Smooth muscle cell (in vitro differentiated cells): ENCODE measurements at regions not wholly inside any gene's neighbourhood (a gene's known extent, or its start where the extent isn't known, plus 50 kb on each side); places are given as distances from the start of the nearest gene placed in this dataset.

Experiments used
- DNase-seq: peaks from one replicate; lab custom pipeline; 2025; ENCODE audit not compliant: unreplicated experiment; lab: John Stamatoyannopoulos, UW
- H2AFZ ChIP-seq: fragments of 200-600 bp; sonication (generic); 2 replicates; pipeline ENCODE4 v1.6.0; 2016; ENCODE audit warnings: antibody characterized with exemption, low read depth, mild to moderate bottlenecking
- H3F3A ChIP-seq: fragments of 200-600 bp; sonication (generic); 2 replicates; pipeline ENCODE4 v1.6.0; 2017; ENCODE audit warnings: antibody characterized with exemption, low read depth
- H3K27ac ChIP-seq: fragments of 200-600 bp; sonication (generic); 2 replicates; pipeline ENCODE4 v1.5.1; 2016; ENCODE audit warnings: low read depth, mild to moderate bottlenecking
- H3K27me3 ChIP-seq: fragments of 200-600 bp; sonication (generic); 2 replicates; pipeline ENCODE4 v1.6.1; 2016; ENCODE audit warnings: low read depth, mild to moderate bottlenecking
- H3K36me3 ChIP-seq: fragments of 200-600 bp; sonication (generic); 2 replicates; pipeline ENCODE4 v1.5.1; 2016; ENCODE audit warnings: low read depth
- H3K4me1 ChIP-seq: fragments of 200-600 bp; sonication (generic); 2 replicates; pipeline ENCODE4 v1.5.1; 2016; ENCODE audit warnings: low read depth
- H3K4me2 ChIP-seq: fragments of 200-600 bp; sonication (generic); 2 replicates; pipeline ENCODE4 v1.6.0; 2016; ENCODE audit warnings: mild to moderate bottlenecking
- H3K4me3 ChIP-seq: fragments of 200-600 bp; sonication (generic); 2 replicates; pipeline ENCODE4 v1.5.1; 2016; ENCODE audit warnings: mild to moderate bottlenecking
- H3K79me2 ChIP-seq: fragments of 200-600 bp; sonication (generic); 2 replicates; pipeline ENCODE4 v1.6.0; 2016; ENCODE audit warnings: low read depth, mild to moderate bottlenecking
- H3K9ac ChIP-seq: fragments of 200-600 bp; sonication (generic); 2 replicates; pipeline ENCODE4 v1.6.0; 2016; ENCODE audit warnings: low read depth
- H3K9me3 ChIP-seq: fragments of 200-600 bp; sonication (generic); replicated peaks from 2 replicates; pipeline ENCODE4 v1.5.1; 2016; ENCODE audit warnings: low read depth
- H4K20me1 ChIP-seq: fragments of 200-600 bp; sonication (generic); 2 replicates; pipeline ENCODE4 v1.6.0; 2016; ENCODE audit warnings: low read depth
- CTCF ChIP-seq: fragments of 200-600 bp; sonication (generic); IDR thresholded peaks from 2 replicates; pipeline ENCODE4 v1.5.1; 2017; ENCODE audit warnings: borderline replicate concordance, mild to moderate bottlenecking, antibody characterized with exemption; ENCODE audit not compliant: insufficient read depth, poor library complexity, severe bottlenecking
- WGBS: methylation state at CpG from one replicate; pipeline ENCODE4 v1.1.7; 2016; ENCODE audit warnings: low lambda C conversion rate; 5-methylcytosine and 5-hydroxymethylcytosine counted together

GRCh38 chr3:159632128-159632527 is 356.5 kb upstream of the IL12A start:
- WGBS = 39% methylated on average over 7 of the region's 7 CpGs
- H3K4me2 ChIP-seq = no peak overlapping the region
- no peaks in the 10 kb centered on the region for H3K9me3 ChIP-seq
- H3F3A ChIP-seq = no peaks in the 10 kb centered on the region
- no peaks in the 10 kb centered on the region for H4K20me1 ChIP-seq
- peaks cover 12% of the 10 kb centered on the region for H3K4me1 ChIP-seq
- H3K4me3 ChIP-seq = no peak overlapping the region
- TF ChIP-seq CTCF = no peak
- no peaks in the 10 kb centered on the region for H3K36me3 ChIP-seq
- no peak overlapping the region for H3K27ac ChIP-seq
- H3K79me2 ChIP-seq = no peaks in the 10 kb centered on the region
- no peak for DNase-seq
- no peak overlapping the region for H3K9ac ChIP-seq
- H2AFZ ChIP-seq = no peak overlapping the region
- H3K27me3 ChIP-seq = no peaks in the 10 kb centered on the region

- DNase-seq = no peak
- H3K9me3 ChIP-seq = no peaks in the 10 kb centered on the region
- H3K9ac ChIP-seq = no peak overlapping the region
- no peak overlapping the region for H3K27ac ChIP-seq
- no peak overlapping the region for H2AFZ ChIP-seq
- H3K79me2 ChIP-seq = no peaks in the 10 kb centered on the region
- peaks cover 12% of the 10 kb centered on the region for H3K4me1 ChIP-seq
- no peak for TF ChIP-seq CTCF
- H3F3A ChIP-seq = no peaks in the 10 kb centered on the region
- no peak overlapping the region for H3K4me2 ChIP-seq
- no peak overlapping the region for H3K4me3 ChIP-seq
- H3K36me3 ChIP-seq = no peaks in the 10 kb centered on the region
- no peaks in the 10 kb centered on the region for H4K20me1 ChIP-seq
- H3K27me3 ChIP-seq = no peaks in the 10 kb centered on the region
Observed at GRCh38 chr3:159632851-159633250, 355.8 kb upstream of the IL12A start.

- no peak overlapping the region for H3K4me3 ChIP-seq
- H2AFZ ChIP-seq = no peak overlapping the region
- H3K4me2 ChIP-seq = peak overlapping the region; percentile 14
- H4K20me1 ChIP-seq = no peaks in the 10 kb centered on the region
- no peaks in the 10 kb centered on the region for H3K9me3 ChIP-seq
- peak overlapping the region; percentile 2 for H3K27ac ChIP-seq
- no peak for DNase-seq
- no peaks in the 10 kb centered on the region for H3K79me2 ChIP-seq
- no peaks in the 10 kb centered on the region for H3K36me3 ChIP-seq
- H3K4me1 ChIP-seq = peaks cover 12% of the 10 kb centered on the region
- WGBS = 60% methylated on average over 4 of the region's 4 CpGs
- H3F3A ChIP-seq = no peaks in the 10 kb centered on the region
- no peaks in the 10 kb centered on the region for H3K27me3 ChIP-seq
- TF ChIP-seq CTCF = no peak
- no peak overlapping the region for H3K9ac ChIP-seq
Observed at GRCh38 chr3:159634483-159634882, 354.2 kb upstream of the IL12A start.

- H3K9ac ChIP-seq = no peak overlapping the region
- H3K4me3 ChIP-seq = no peak overlapping the region
- H3K27me3 ChIP-seq = no peaks in the 10 kb centered on the region
- H3K9me3 ChIP-seq = no peaks in the 10 kb centered on the region
- peaks cover 12% of the 10 kb centered on the region for H3K4me1 ChIP-seq
- WGBS = 79% methylated on average over 3 of the region's 3 CpGs
- DNase-seq = no peak
- H4K20me1 ChIP-seq = no peaks in the 10 kb centered on the region
- no peak overlapping the region for H3K4me2 ChIP-seq
- no peaks in the 10 kb centered on the region for H3F3A ChIP-seq
- no peak overlapping the region for H2AFZ ChIP-seq
- no peaks in the 10 kb centered on the region for H3K36me3 ChIP-seq
- H3K79me2 ChIP-seq = no peaks in the 10 kb centered on the region
- TF ChIP-seq CTCF = no peak
- no peak overlapping the region for H3K27ac ChIP-seq
Observed at GRCh38 chr3:159635047-159635641, 353.5 kb upstream of the IL12A start.
